ENCODE measurements at regions not wholly inside any gene's neighbourhood (a gene's known extent, or its start where the extent isn't known, plus 50 kb on each side); places are given as distances from the start of the nearest gene placed in this dataset.

- CTCF ChIA-PET, result no interaction called here
- Histone ChIP-seq H3K36me3 (ENCODE audit: control insufficient read depth, insufficient read depth, low read length) (no peaks in the 10 kb centered on the region), H3K27me3 (ENCODE audit: control insufficient read depth, insufficient read depth, low read length) (no peaks in the 10 kb centered on the region), H3K4me3 (ENCODE audit: low read depth, low read length) (no peak overlapping the region)
- POLR2A ChIA-PET, result no interaction called here
- TF ChIP-seq CTCF (IDR thresholded peaks at IDR 0.05; ENCODE audit: insufficient read depth, low read depth, low read length), result no peak
- DNase-seq (ENCODE audit: low read depth), result no peak
Observed at GRCh38 chr4:59307609-59308008, 1892.5 kb upstream of the ADGRL3 start.

- H3K27me3 ChIP-seq (ENCODE audit: control insufficient read depth, insufficient read depth, low read length), result no peaks in the 10 kb centered on the region
- no peak for DNase-seq (ENCODE audit: low read depth)
- TF ChIP-seq CTCF (IDR thresholded peaks at IDR 0.05; ENCODE audit: insufficient read depth, low read depth, low read length), result no peak
- H3K4me3 ChIP-seq (ENCODE audit: low read depth, low read length), result no peak overlapping the region
- CTCF ChIA-PET, result no interaction called here
- POLR2A ChIA-PET, result no interaction called here
- H3K36me3 ChIP-seq (ENCODE audit: control insufficient read depth, insufficient read depth, low read length), result no peaks in the 10 kb centered on the region
Observed at GRCh38 chr4:59314637-59315036, 1885.5 kb upstream of the ADGRL3 start.

- Histone ChIP-seq H3K36me3 (ENCODE audit: control insufficient read depth, insufficient read depth, low read length) (no peaks in the 10 kb centered on the region), H3K27me3 (ENCODE audit: control insufficient read depth, insufficient read depth, low read length) (no peaks in the 10 kb centered on the region), H3K4me3 (ENCODE audit: low read depth, low read length) (no peak overlapping the region)
- CTCF ChIA-PET, result no interaction called here
- POLR2A ChIA-PET, result no interaction called here
- DNase-seq (ENCODE audit: low read depth), result no peak
- no peak for TF ChIP-seq CTCF (IDR thresholded peaks at IDR 0.05; ENCODE audit: insufficient read depth, low read depth, low read length)
Observed at GRCh38 chr4:59339631-59340030, 1860.5 kb upstream of the ADGRL3 start.

GRCh38 chr4:59341506-59341905, 1858.6 kb upstream of the ADGRL3 start:
- no peak for TF ChIP-seq CTCF (IDR thresholded peaks at IDR 0.05; ENCODE audit: insufficient read depth, low read depth, low read length)
- no peak for DNase-seq (ENCODE audit: low read depth)
- Histone ChIP-seq H3K4me3 (ENCODE audit: low read depth, low read length) (no peak overlapping the region), H3K27me3 (ENCODE audit: control insufficient read depth, insufficient read depth, low read length) (no peaks in the 10 kb centered on the region), H3K36me3 (ENCODE audit: control insufficient read depth, insufficient read depth, low read length) (no peaks in the 10 kb centered on the region)
- ChIA-PET POLR2A (no interaction called here), CTCF (no interaction called here)

- no peaks in the 10 kb centered on the region for H3K27me3 ChIP-seq (ENCODE audit: control insufficient read depth, insufficient read depth, low read length)
- TF ChIP-seq CTCF (IDR thresholded peaks at IDR 0.05; ENCODE audit: insufficient read depth, low read depth, low read length), result no peak
- no peak overlapping the region for H3K4me3 ChIP-seq (ENCODE audit: low read depth, low read length)
- CTCF ChIA-PET, result no interaction called here
- POLR2A ChIA-PET, result no interaction called here
- DNase-seq (ENCODE audit: low read depth), result no peak
- no peaks in the 10 kb centered on the region for H3K36me3 ChIP-seq (ENCODE audit: control insufficient read depth, insufficient read depth, low read length)
Observed at GRCh38 chr4:59348949-59349348, 1851.2 kb upstream of the ADGRL3 start.
